ENCODE measurements at regions not wholly inside any gene's neighbourhood (a gene's known extent, or its start where the extent isn't known, plus 50 kb on each side); places are given as distances from the start of the nearest gene placed in this dataset.

GRCh38 chr5:89769975-89770374, 639.6 kb downstream of the CETN3 start:
- TF ChIP-seq POLR2A (IDR thresholded peaks at IDR 0.05) (no peak), CTCF (IDR thresholded peaks at IDR 0.05) (no peak), POLR2AphosphoS5 (IDR thresholded peaks at IDR 0.05) (no peak)
